Peyer's patch (tissue), 4 donors: ENCODE measurements at regions not wholly inside any gene's neighbourhood (a gene's known extent, or its start where the extent isn't known, plus 50 kb on each side); places are given as distances from the start of the nearest gene placed in this dataset.
"Not testable (repeated sequence)": the region's sequence is repeated elsewhere in the genome, so short reads cannot be mapped to it uniquely, and the experiment has no call there.

Experiments used
- POLR2A ChIP-seq, 2 donors: fragments of 450-650 bp; IDR thresholded peaks; one replicate each; pipeline ENCODE4 v1.5.1; 2017; ENCODE audit warnings: antibody characterized with exemption in 2 of 2, mild to moderate bottlenecking in 2 of 2, moderate library complexity in 2 of 2
- TF ChIP-seq, protein P1 (sequence below), 6 experiments: fragments of 450-650 bp in 4 of 6; fragments of 200-600 bp in 2 of 6; sonication (generic) in 1 of 6; IDR thresholded peaks; one replicate each; pipeline ENCODE4 v1.5.1; 2017 to 2019; ENCODE audit warnings: antibody characterized with exemption in 6 of 6, mild to moderate bottlenecking in 3 of 6, moderate library complexity in 1 of 6

- TF ChIP-seq POLR2A (IDR thresholded peaks at IDR 0.05), result not testable (repeated sequence)
- TF ChIP-seq, protein P1, sequence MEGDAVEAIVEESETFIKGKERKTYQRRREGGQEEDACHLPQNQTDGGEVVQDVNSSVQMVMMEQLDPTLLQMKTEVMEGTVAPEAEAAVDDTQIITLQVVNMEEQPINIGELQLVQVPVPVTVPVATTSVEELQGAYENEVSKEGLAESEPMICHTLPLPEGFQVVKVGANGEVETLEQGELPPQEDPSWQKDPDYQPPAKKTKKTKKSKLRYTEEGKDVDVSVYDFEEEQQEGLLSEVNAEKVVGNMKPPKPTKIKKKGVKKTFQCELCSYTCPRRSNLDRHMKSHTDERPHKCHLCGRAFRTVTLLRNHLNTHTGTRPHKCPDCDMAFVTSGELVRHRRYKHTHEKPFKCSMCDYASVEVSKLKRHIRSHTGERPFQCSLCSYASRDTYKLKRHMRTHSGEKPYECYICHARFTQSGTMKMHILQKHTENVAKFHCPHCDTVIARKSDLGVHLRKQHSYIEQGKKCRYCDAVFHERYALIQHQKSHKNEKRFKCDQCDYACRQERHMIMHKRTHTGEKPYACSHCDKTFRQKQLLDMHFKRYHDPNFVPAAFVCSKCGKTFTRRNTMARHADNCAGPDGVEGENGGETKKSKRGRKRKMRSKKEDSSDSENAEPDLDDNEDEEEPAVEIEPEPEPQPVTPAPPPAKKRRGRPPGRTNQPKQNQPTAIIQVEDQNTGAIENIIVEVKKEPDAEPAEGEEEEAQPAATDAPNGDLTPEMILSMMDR (IDR thresholded peaks at IDR 0.05), result not testable (repeated sequence)
These were observed 51.1 kb downstream of the NBPF8 start for GRCh38 chr1:120465900-120466299.
